SK-N-SH (cell line): ENCODE measurements at regions not wholly inside any gene's neighbourhood (a gene's known extent, or its start where the extent isn't known, plus 50 kb on each side); places are given as distances from the start of the nearest gene placed in this dataset.

Experiments
- CTCF ChIA-PET: fragments of 300-600, 350-600 bp; formaldehyde crosslinking; extraction: SDS; loops from one replicate; lab custom pipeline; 2021; lab: Yijun Ruan, JAX
- POLR2A ChIA-PET: fragments of 350-600 bp; sonication (Branson Sonifier 250); formaldehyde crosslinking; extraction: SDS; loops from one replicate; lab custom pipeline; 2020; ENCODE audit warnings: antibody characterized with exemption, inconsistent platforms; lab: Yijun Ruan, JAX
- DNase-seq: peaks from one replicate; pipeline ENCODE4 v3.0.0; 2012
- H2AFZ ChIP-seq: fragments of 200-600 bp; sonication (generic); 2 replicates; pipeline ENCODE4 v1.8.1; 2016; ENCODE audit warnings: antibody characterized with exemption, mild to moderate bottlenecking, low read depth
- H3F3A ChIP-seq: fragments of 200-600 bp; sonication (generic); replicated peaks from 2 replicates; pipeline ENCODE3; 2016; ENCODE audit warnings: antibody characterized with exemption, mild to moderate bottlenecking; ENCODE audit not compliant: insufficient read depth
- H3K27ac ChIP-seq, 2 experiments: fragments of 200-500 bp in 1 of 2; fragments of 200-600 bp in 1 of 2; sonication (Bioruptor generic) in 1 of 2; sonication (generic), shearing (Covaris generic) in 1 of 2; 2 replicates each; pipeline versions ENCODE4 v1.5.1 to v1.6.1; 2014 to 2016; ENCODE audit warnings: low read depth in 2 of 2, inconsistent platforms in 1 of 2, low read length in 1 of 2, mild to moderate bottlenecking in 1 of 2, mixed read lengths in 1 of 2
- H3K27me3 ChIP-seq: fragments of 200-600 bp; sonication (generic), shearing (Covaris generic); 2 replicates; pipeline ENCODE4 v1.6.1; 2016; ENCODE audit warnings: mixed run types; ENCODE audit not compliant: insufficient read depth
- H3K36me3 ChIP-seq, 2 experiments: fragments of 200-500 bp in 1 of 2; fragments of 200-600 bp in 1 of 2; sonication (Bioruptor generic) in 1 of 2; sonication (generic) in 1 of 2; replicated peaks in 1 of 2; 2 replicates each; pipeline versions ENCODE3 to v1.5.1; 2014 to 2016; ENCODE audit warnings: low read length in 1 of 2, mild to moderate bottlenecking in 1 of 2; ENCODE audit not compliant: insufficient read depth in 2 of 2, control insufficient read depth in 1 of 2
- H3K4me1 ChIP-seq, 2 experiments: fragments of 200-500 bp in 1 of 2; fragments of 200-600 bp in 1 of 2; sonication (Bioruptor generic) in 1 of 2; sonication (generic), shearing (Covaris generic) in 1 of 2; 2 replicates each; pipeline versions ENCODE4 v1.5.1 to v1.6.1; 2014 to 2016; ENCODE audit warnings: low read depth in 1 of 2, low read length in 1 of 2, mixed run types in 1 of 2; ENCODE audit not compliant: insufficient read depth in 2 of 2, control insufficient read depth in 1 of 2
- H3K4me2 ChIP-seq: fragments of 200-600 bp; sonication (generic), shearing (Covaris generic); 2 replicates; pipeline ENCODE4 v1.6.1; 2017; ENCODE audit warnings: mixed run types
- H3K4me3 ChIP-seq, 2 experiments: fragments of 200-500 bp in 1 of 2; fragments of 200-600 bp in 1 of 2; sonication (Bioruptor generic) in 1 of 2; sonication (generic), shearing (Covaris generic) in 1 of 2; 2 replicates each; pipeline versions ENCODE4 v1.5.1 to v1.8.1; 2014 to 2016; ENCODE audit warnings: low read depth in 2 of 2, inconsistent platforms in 1 of 2, low read length in 1 of 2, mild to moderate bottlenecking in 1 of 2, mixed read lengths in 1 of 2, moderate library complexity in 1 of 2
- H3K79me2 ChIP-seq: fragments of 200-600 bp; sonication (generic); 2 replicates; pipeline ENCODE4 v1.8.1; 2017; ENCODE audit warnings: mild to moderate bottlenecking; ENCODE audit not compliant: insufficient read depth
- H3K9ac ChIP-seq: fragments of 200-600 bp; sonication (generic); 2 replicates; pipeline ENCODE4 v1.6.1; 2017; ENCODE audit warnings: mixed run types
- H3K9me2 ChIP-seq: fragments of 200-600 bp; sonication (generic); 2 replicates; pipeline ENCODE4 v1.6.1; 2017; ENCODE audit warnings: mixed run types
- H3K9me3 ChIP-seq: fragments of 200-600 bp; sonication (generic); 2 replicates; pipeline ENCODE4 v1.6.1; 2017; ENCODE audit warnings: mixed run types, mild to moderate bottlenecking, moderate library complexity
- H4K20me1 ChIP-seq: fragments of 200-600 bp; sonication (generic); 2 replicates; pipeline ENCODE4 v1.6.1; 2017; ENCODE audit warnings: mild to moderate bottlenecking, mixed run types; ENCODE audit not compliant: insufficient read depth
- CHD2 ChIP-seq: fragments of 150-350 bp; IDR thresholded peaks from 2 replicates; pipeline ENCODE4 v1.6.1; 2018; ENCODE audit warnings: low read length; ENCODE audit not compliant: partially characterized antibody
- EP300 ChIP-seq, 2 experiments: IDR thresholded peaks; 2 replicates each; pipeline versions ENCODE4 v1.4.0 to v1.6.1; 2012; ENCODE audit warnings: borderline replicate concordance in 1 of 2, low read depth in 1 of 2, low read length in 1 of 2
- FOSL2 ChIP-seq: IDR thresholded peaks from 2 replicates; pipeline ENCODE4 v1.4.0; 2012; ENCODE audit warnings: low read depth, mild to moderate bottlenecking, moderate library complexity, borderline replicate concordance
- FOXJ3 ChIP-seq: sonication (generic); formaldehyde crosslinking; IDR thresholded peaks from 2 replicates; pipeline ENCODE4 v1.5.1; 2020; ENCODE audit warnings: mild to moderate bottlenecking, missing genetic modification reagents
- GATA2 ChIP-seq: sonication (generic); formaldehyde crosslinking; IDR thresholded peaks from 2 replicates; pipeline ENCODE4 v1.5.0; 2020; ENCODE audit warnings: mild to moderate bottlenecking, missing genetic modification reagents
- MEF2A ChIP-seq: IDR thresholded peaks from 2 replicates; pipeline ENCODE4 v1.4.0; 2012; ENCODE audit warnings: low read depth, borderline replicate concordance
- MXI1 ChIP-seq: IDR thresholded peaks from 2 replicates; pipeline ENCODE4 v1.6.1; 2012; ENCODE audit warnings: mild to moderate bottlenecking, low read depth, low read length, improper control_type of control experiment
- POLR2AphosphoS5 ChIP-seq: IDR thresholded peaks from 2 replicates; pipeline ENCODE4 v1.6.1; 2012; ENCODE audit warnings: low read depth, low read length
- RAD21 ChIP-seq: IDR thresholded peaks from 2 replicates; pipeline ENCODE4 v1.6.1; 2012; ENCODE audit warnings: mild to moderate bottlenecking, low read length
- RCOR1 ChIP-seq: fragments of 150-350 bp; IDR thresholded peaks from 2 replicates; pipeline ENCODE4 v1.6.1; 2017; ENCODE audit warnings: antibody characterized with exemption, low read length
- RFX5 ChIP-seq: IDR thresholded peaks from 2 replicates; pipeline ENCODE4 v1.6.1; 2012; ENCODE audit warnings: mild to moderate bottlenecking, improper control_type of control experiment, low read length
- RXRA ChIP-seq: IDR thresholded peaks from 2 replicates; pipeline ENCODE4 v1.4.0; 2012; ENCODE audit warnings: low read depth, mild to moderate bottlenecking, borderline replicate concordance
- SIN3A ChIP-seq: IDR thresholded peaks from 2 replicates; pipeline ENCODE4 v1.6.1; 2012; ENCODE audit warnings: low read depth, mild to moderate bottlenecking, low read length, moderate library complexity, borderline replicate concordance
- TAF1 ChIP-seq: IDR thresholded peaks from 2 replicates; pipeline ENCODE4 v1.6.1; 2012; ENCODE audit warnings: low read depth, mild to moderate bottlenecking, low read length, moderate library complexity, borderline replicate concordance
- TCF12 ChIP-seq: IDR thresholded peaks from 2 replicates; pipeline ENCODE4 v1.4.0; 2012
- TEAD4 ChIP-seq: IDR thresholded peaks from 2 replicates; pipeline ENCODE4 v1.4.0; 2012; ENCODE audit warnings: mild to moderate bottlenecking, borderline replicate concordance; ENCODE audit not compliant: insufficient read depth
- WGBS: methylation state at CpG from one replicate; pipeline ENCODE4 v1.1.6; 2017; ENCODE audit warnings: low lambda C conversion rate; 5-methylcytosine and 5-hydroxymethylcytosine counted together
- TF ChIP-seq, protein P1 (sequence below): IDR thresholded peaks from 2 replicates; pipeline ENCODE4; 2012
- TF ChIP-seq, protein P2 (sequence below): IDR thresholded peaks from 2 replicates; pipeline ENCODE4 v1.4.0; 2012; ENCODE audit warnings: low read depth
- TF ChIP-seq, protein P3 (sequence below): fragments of 200-600 bp; sonication (generic); IDR thresholded peaks from 2 replicates; pipeline ENCODE4 v1.6.1; 2017; ENCODE audit warnings: antibody characterized with exemption, mild to moderate bottlenecking, moderate library complexity
- TF ChIP-seq, protein P4 (sequence below): IDR thresholded peaks from 2 replicates; pipeline ENCODE4 v1.4.0; 2012; ENCODE audit warnings: low read depth, borderline replicate concordance

DNA sequence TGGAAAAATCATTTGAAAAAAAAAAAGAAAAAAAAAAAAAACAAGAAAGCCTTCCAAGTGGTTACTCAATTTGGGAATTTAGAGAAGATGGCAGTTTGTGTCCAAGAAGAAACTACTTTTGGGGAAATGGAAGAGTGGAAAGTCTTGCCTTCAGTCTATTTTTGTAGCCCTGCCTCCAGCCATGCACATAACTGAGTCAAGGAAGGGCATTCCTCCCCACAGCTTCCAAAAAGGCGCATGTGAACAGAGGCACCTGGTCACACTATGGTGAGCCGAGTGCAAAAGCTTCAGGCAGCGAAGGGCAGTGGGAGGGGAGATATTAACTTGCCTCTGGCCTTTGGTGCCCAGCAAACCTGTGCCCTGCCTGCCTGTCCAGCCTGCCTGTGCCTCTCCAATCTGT, 163.7 kb downstream of the SMIM20 start:
- H3K36me3 ChIP-seq, result no peaks in the 10 kb centered on the region
- H2AFZ ChIP-seq, result no peak overlapping the region
- no peak overlapping the region for H3K4me2 ChIP-seq
- 67% methylated on average over 3 of the region's 3 CpGs for WGBS
- no peaks in the 10 kb centered on the region for H3K79me2 ChIP-seq
- no peaks in the 10 kb centered on the region for H4K20me1 ChIP-seq
- H3K27ac ChIP-seq, result no peak overlapping the region
- no peaks in the 10 kb centered on the region for H3K9me2 ChIP-seq
- CTCF ChIA-PET, result interaction anchor here (1.1 to 1.2 kb wide), 2 partner anchors 253 to 323 kb away, joined by 3 to 4 read pairs; no protein-coding TSS in a partner anchor
- no peaks in the 10 kb centered on the region for H3F3A ChIP-seq
- H3K9ac ChIP-seq, result no peak overlapping the region
- H3K27me3 ChIP-seq, result peaks cover 34% of the 10 kb centered on the region; the same call in 1 of the 2 replicates
- DNase-seq, result no peak
- POLR2A ChIA-PET, result no interaction called here
- TF ChIP-seq RXRA, result no peak
- TF ChIP-seq GATA2 (CRISPR knock-in tag), result no peak
- TF ChIP-seq, protein P1, sequence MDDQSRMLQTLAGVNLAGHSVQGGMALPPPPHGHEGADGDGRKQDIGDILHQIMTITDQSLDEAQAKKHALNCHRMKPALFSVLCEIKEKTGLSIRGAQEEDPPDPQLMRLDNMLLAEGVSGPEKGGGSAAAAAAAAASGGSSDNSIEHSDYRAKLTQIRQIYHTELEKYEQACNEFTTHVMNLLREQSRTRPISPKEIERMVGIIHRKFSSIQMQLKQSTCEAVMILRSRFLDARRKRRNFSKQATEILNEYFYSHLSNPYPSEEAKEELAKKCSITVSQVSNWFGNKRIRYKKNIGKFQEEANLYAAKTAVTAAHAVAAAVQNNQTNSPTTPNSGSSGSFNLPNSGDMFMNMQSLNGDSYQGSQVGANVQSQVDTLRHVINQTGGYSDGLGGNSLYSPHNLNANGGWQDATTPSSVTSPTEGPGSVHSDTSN, result no peak
- no peak for TF ChIP-seq TAF1
- no peak for TF ChIP-seq TCF12
- no peak for TF ChIP-seq SIN3A
- no peak for TF ChIP-seq MEF2A
- TF ChIP-seq, protein P2, sequence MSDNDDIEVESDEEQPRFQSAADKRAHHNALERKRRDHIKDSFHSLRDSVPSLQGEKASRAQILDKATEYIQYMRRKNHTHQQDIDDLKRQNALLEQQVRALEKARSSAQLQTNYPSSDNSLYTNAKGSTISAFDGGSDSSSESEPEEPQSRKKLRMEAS, result no peak
- no peak for TF ChIP-seq RFX5
- no peak for TF ChIP-seq TEAD4
- no peak for TF ChIP-seq MXI1
- TF ChIP-seq, protein P3, sequence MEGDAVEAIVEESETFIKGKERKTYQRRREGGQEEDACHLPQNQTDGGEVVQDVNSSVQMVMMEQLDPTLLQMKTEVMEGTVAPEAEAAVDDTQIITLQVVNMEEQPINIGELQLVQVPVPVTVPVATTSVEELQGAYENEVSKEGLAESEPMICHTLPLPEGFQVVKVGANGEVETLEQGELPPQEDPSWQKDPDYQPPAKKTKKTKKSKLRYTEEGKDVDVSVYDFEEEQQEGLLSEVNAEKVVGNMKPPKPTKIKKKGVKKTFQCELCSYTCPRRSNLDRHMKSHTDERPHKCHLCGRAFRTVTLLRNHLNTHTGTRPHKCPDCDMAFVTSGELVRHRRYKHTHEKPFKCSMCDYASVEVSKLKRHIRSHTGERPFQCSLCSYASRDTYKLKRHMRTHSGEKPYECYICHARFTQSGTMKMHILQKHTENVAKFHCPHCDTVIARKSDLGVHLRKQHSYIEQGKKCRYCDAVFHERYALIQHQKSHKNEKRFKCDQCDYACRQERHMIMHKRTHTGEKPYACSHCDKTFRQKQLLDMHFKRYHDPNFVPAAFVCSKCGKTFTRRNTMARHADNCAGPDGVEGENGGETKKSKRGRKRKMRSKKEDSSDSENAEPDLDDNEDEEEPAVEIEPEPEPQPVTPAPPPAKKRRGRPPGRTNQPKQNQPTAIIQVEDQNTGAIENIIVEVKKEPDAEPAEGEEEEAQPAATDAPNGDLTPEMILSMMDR, result no peak
- TF ChIP-seq RCOR1, result no peak
- no peak for TF ChIP-seq EP300 (IDR thresholded peaks at IDR 0.05; ENCODE audit: borderline replicate concordance in 1 of 2, low read depth in 1 of 2, low read length in 1 of 2)
- TF ChIP-seq, protein P4, sequence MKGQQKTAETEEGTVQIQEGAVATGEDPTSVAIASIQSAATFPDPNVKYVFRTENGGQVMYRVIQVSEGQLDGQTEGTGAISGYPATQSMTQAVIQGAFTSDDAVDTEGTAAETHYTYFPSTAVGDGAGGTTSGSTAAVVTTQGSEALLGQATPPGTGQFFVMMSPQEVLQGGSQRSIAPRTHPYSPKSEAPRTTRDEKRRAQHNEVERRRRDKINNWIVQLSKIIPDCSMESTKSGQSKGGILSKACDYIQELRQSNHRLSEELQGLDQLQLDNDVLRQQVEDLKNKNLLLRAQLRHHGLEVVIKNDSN, result no peak
- TF ChIP-seq RAD21, result no peak
- no peak for TF ChIP-seq FOXJ3 (CRISPR knock-in tag)
- TF ChIP-seq CHD2, result no peak
- no peak for TF ChIP-seq FOSL2
- no peak for TF ChIP-seq POLR2AphosphoS5
- peaks cover 0 to 8% of the 10 kb centered on the region in 2 experiments; a peak in 2 of 4 replicates for H3K4me1 ChIP-seq
- H3K9me3 ChIP-seq, result no peaks in the 10 kb centered on the region
- no peak overlapping the region for H3K4me3 ChIP-seq
